Natural killer cell treated with Interleukin-12 subunit alpha and Interleukin-12 subunit beta and Interleukin-15 and Interleukin-18, amount 100 ng/mL, for 72 hours (primary cell): ENCODE measurements at regions not wholly inside any gene's neighbourhood (a gene's known extent, or its start where the extent isn't known, plus 50 kb on each side); places are given as distances from the start of the nearest gene placed in this dataset.
"Not testable (repeated sequence)": the region's sequence is repeated elsewhere in the genome, so short reads cannot be mapped to it uniquely, and the experiment has no call there.

Experiments used
- ATAC-seq, 2 donors: fragments of 150-1000 bp; cut with Tn5 transposase in 1 of 2; sonication (Bioruptor Pico), chemical (Tn5 transposase) in 1 of 2; 2 replicates each; pipeline ENCODE4 v1.10.0; 2021
- DNase-seq: peaks from one replicate; pipeline ENCODE4 v3.0.0; 2022; ENCODE audit warnings: low spot score
- H3K27ac Mint-ChIP-seq, 2 donors: 1 replicate in 1 of 2; 2 replicates in 1 of 2; pipeline ENCODE4 v1.8.0; 2022; ENCODE audit warnings: mixed read lengths in 2 of 2, mild to moderate bottlenecking in 1 of 2, moderate library complexity in 1 of 2
- H3K27me3 Mint-ChIP-seq, 2 donors: 1 replicate in 1 of 2; 2 replicates in 1 of 2; pipeline ENCODE4 v1.8.0; 2022; ENCODE audit warnings: mixed read lengths in 2 of 2
- H3K36me3 Mint-ChIP-seq: one replicate; pipeline ENCODE4 v1.8.0; 2022; ENCODE audit warnings: mixed read lengths
- H3K4me1 Mint-ChIP-seq, 2 donors: 1 replicate in 1 of 2; 2 replicates in 1 of 2; pipeline ENCODE4 v1.8.0; 2022; ENCODE audit warnings: low read depth in 2 of 2, mixed read lengths in 2 of 2, mild to moderate bottlenecking in 1 of 2
- H3K4me3 Mint-ChIP-seq: one replicate; pipeline ENCODE4 v1.8.0; 2022; ENCODE audit warnings: mixed read lengths
- H3K9me3 Mint-ChIP-seq: 2 replicates; pipeline ENCODE4 v1.8.0; 2022; ENCODE audit warnings: mixed read lengths

- H3K27ac Mint-ChIP-seq = no peak overlapping the region
- DNase-seq (no peak), ATAC-seq (no peak)
- no peaks in the 10 kb centered on the region for H3K4me1 Mint-ChIP-seq
- no peaks in the 10 kb centered on the region for H3K36me3 Mint-ChIP-seq
- H3K9me3 Mint-ChIP-seq = peaks cover 4% of the 10 kb centered on the region
- H3K4me3 Mint-ChIP-seq = no peak overlapping the region
- H3K27me3 Mint-ChIP-seq = no peaks in the 10 kb centered on the region
These were observed 121.1 kb upstream of the MON1B start for GRCh38 chr16:77069929-77070328.

GRCh38 chr16:77070683-77071082, 120.3 kb upstream of the MON1B start:
- Mint-ChIP-seq H3K36me3 (no peaks in the 10 kb centered on the region), H3K27me3 (no peaks in the 10 kb centered on the region), H3K9me3 (peaks cover 4% of the 10 kb centered on the region), H3K27ac (no peak overlapping the region), H3K4me1 (no peaks in the 10 kb centered on the region), H3K4me3 (no peak overlapping the region)
- DNase-seq (no peak), ATAC-seq (no peak)

- Mint-ChIP-seq H3K36me3 (no peaks in the 10 kb centered on the region), H3K27me3 (no peaks in the 10 kb centered on the region), H3K4me3 (no peak overlapping the region), H3K4me1 (no peaks in the 10 kb centered on the region), H3K9me3 (no peaks in the 10 kb centered on the region), H3K27ac (no peak overlapping the region)
- ATAC-seq (no peak), DNase-seq (no peak)
These were observed 114.2 kb upstream of the MON1B start for GRCh38 chr16:77076839-77077238.

- Mint-ChIP-seq H3K4me1 (no peaks in the 10 kb centered on the region), H3K4me3 (no peak overlapping the region), H3K27ac (no peak overlapping the region), H3K36me3 (no peaks in the 10 kb centered on the region), H3K27me3 (no peaks in the 10 kb centered on the region), H3K9me3 (no peaks in the 10 kb centered on the region)
- ATAC-seq (no peak), DNase-seq (no peak)
These were observed 113.6 kb upstream of the MON1B start for GRCh38 chr16:77077256-77077922.

GRCh38 chr16:77085981-77086380, 105.0 kb upstream of the MON1B start:
- peaks cover 2% of the 10 kb centered on the region for H3K9me3 Mint-ChIP-seq
- no peak overlapping the region for H3K27ac Mint-ChIP-seq
- DNase-seq (no peak), ATAC-seq (no peak)
- no peaks in the 10 kb centered on the region for H3K4me1 Mint-ChIP-seq
- H3K27me3 Mint-ChIP-seq = no peaks in the 10 kb centered on the region
- H3K36me3 Mint-ChIP-seq = no peaks in the 10 kb centered on the region
- H3K4me3 Mint-ChIP-seq = no peak overlapping the region

- H3K36me3 Mint-ChIP-seq = no peaks in the 10 kb centered on the region
- no peak for DNase-seq
These were observed 100.9 kb upstream of the MON1B start for GRCh38 chr16:77090062-77090461.

GRCh38 chr16:77093309-77093708, 97.7 kb upstream of the MON1B start:
- no peaks in the 10 kb centered on the region for H3K9me3 Mint-ChIP-seq
- no peak for ATAC-seq
- H3K27ac Mint-ChIP-seq = no peak overlapping the region

More at GRCh38 chr16:77090062-77090461, 100.9 kb upstream of the MON1B start:
- Mint-ChIP-seq H3K9me3 (peaks cover 2% of the 10 kb centered on the region), H3K27ac (no peak overlapping the region), H3K4me1 (no peaks in the 10 kb centered on the region), H3K27me3 (no peaks in the 10 kb centered on the region), H3K4me3 (no peak overlapping the region)
- ATAC-seq = no peak

GRCh38 chr16:77093999-77094398, 97.0 kb upstream of the MON1B start:
- Mint-ChIP-seq H3K27me3 (no peaks in the 10 kb centered on the region), H3K36me3 (no peaks in the 10 kb centered on the region), H3K4me3 (no peak overlapping the region), H3K27ac (no peak overlapping the region), H3K4me1 (no peaks in the 10 kb centered on the region), H3K9me3 (no peaks in the 10 kb centered on the region)
- DNase-seq (no peak), ATAC-seq (no peak)

More at GRCh38 chr16:77093309-77093708, 97.7 kb upstream of the MON1B start:
- no peak overlapping the region for H3K4me3 Mint-ChIP-seq
- DNase-seq = no peak
- no peaks in the 10 kb centered on the region for H3K36me3 Mint-ChIP-seq
- H3K27me3 Mint-ChIP-seq = no peaks in the 10 kb centered on the region
- no peaks in the 10 kb centered on the region for H3K4me1 Mint-ChIP-seq

GRCh38 chr16:77111056-77111565, 79.9 kb upstream of the MON1B start:
- no peaks in the 10 kb centered on the region for H3K27me3 Mint-ChIP-seq
- no peaks in the 10 kb centered on the region for H3K4me1 Mint-ChIP-seq
- no peak for DNase-seq
- no peaks in the 10 kb centered on the region for H3K9me3 Mint-ChIP-seq
- H3K4me3 Mint-ChIP-seq = no peak overlapping the region
- no peaks in the 10 kb centered on the region for H3K36me3 Mint-ChIP-seq
- H3K27ac Mint-ChIP-seq = no peak overlapping the region
- ATAC-seq = no peak

GRCh38 chr16:77112746-77113145, 78.2 kb upstream of the MON1B start:
- H3K27ac Mint-ChIP-seq = no peak overlapping the region
- no peaks in the 10 kb centered on the region for H3K36me3 Mint-ChIP-seq
- ATAC-seq = no peak
- no peak for DNase-seq
- no peaks in the 10 kb centered on the region for H3K4me1 Mint-ChIP-seq
- H3K27me3 Mint-ChIP-seq = peaks cover 0 to 2% of the 10 kb centered on the region in 2 donors
- no peaks in the 10 kb centered on the region for H3K9me3 Mint-ChIP-seq
- H3K4me3 Mint-ChIP-seq = no peak overlapping the region

GRCh38 chr16:77113835-77114234, 77.2 kb upstream of the MON1B start:
- no peak for ATAC-seq
- Mint-ChIP-seq H3K27me3 (peaks cover 2 to 12% of the 10 kb centered on the region in 2 donors), H3K27ac (no peak overlapping the region), H3K4me3 (no peak overlapping the region), H3K36me3 (no peaks in the 10 kb centered on the region), H3K9me3 (no peaks in the 10 kb centered on the region), H3K4me1 (no peaks in the 10 kb centered on the region)
- no peak for DNase-seq

GRCh38 chr16:77114361-77114760, 76.6 kb upstream of the MON1B start:
- not testable (repeated sequence) for H3K4me3 Mint-ChIP-seq, DNase-seq, H3K4me1 Mint-ChIP-seq, H3K27ac Mint-ChIP-seq, H3K9me3 Mint-ChIP-seq, ATAC-seq, H3K36me3 Mint-ChIP-seq
- peaks cover 2 to 12% of the 10 kb centered on the region in 2 donors for H3K27me3 Mint-ChIP-seq

- Mint-ChIP-seq H3K36me3 (no peaks in the 10 kb centered on the region), H3K4me3 (no peak overlapping the region), H3K27me3 (peaks cover 2 to 12% of the 10 kb centered on the region in 2 donors), H3K9me3 (no peaks in the 10 kb centered on the region), H3K27ac (no peak overlapping the region), H3K4me1 (no peaks in the 10 kb centered on the region)
- ATAC-seq (no peak), DNase-seq (no peak)
These were observed 74.1 kb upstream of the MON1B start for GRCh38 chr16:77116856-77117255.

GRCh38 chr16:77117707-77118106, 73.3 kb upstream of the MON1B start:
- no peak for DNase-seq
- H3K36me3 Mint-ChIP-seq = no peaks in the 10 kb centered on the region
- H3K4me3 Mint-ChIP-seq = no peak overlapping the region
- H3K27me3 Mint-ChIP-seq = peaks cover 2 to 12% of the 10 kb centered on the region in 2 donors
- no peak for ATAC-seq
- no peaks in the 10 kb centered on the region for H3K9me3 Mint-ChIP-seq
- no peaks in the 10 kb centered on the region for H3K4me1 Mint-ChIP-seq
- H3K27ac Mint-ChIP-seq = no peak overlapping the region

GRCh38 chr16:77131398-77131797, 59.6 kb upstream of the MON1B start:
- H3K36me3 Mint-ChIP-seq = no peaks in the 10 kb centered on the region
- no peaks in the 10 kb centered on the region for H3K9me3 Mint-ChIP-seq
- peaks cover 15 to 23% of the 10 kb centered on the region in 2 donors for H3K27me3 Mint-ChIP-seq
- ATAC-seq = no peak
- H3K4me1 Mint-ChIP-seq = no peaks in the 10 kb centered on the region
- no peak overlapping the region for H3K27ac Mint-ChIP-seq
- DNase-seq = no peak
- H3K4me3 Mint-ChIP-seq = no peak overlapping the region
